ENCODE measurements at regions not wholly inside any gene's neighbourhood (a gene's known extent, or its start where the extent isn't known, plus 50 kb on each side); places are given as distances from the start of the nearest gene placed in this dataset.

GRCh38 chr13:79688741-79689140 lies 207.8 kb downstream of the NDFIP2 start:
- H4K20me1 ChIP-seq (ENCODE audit: control insufficient read depth, insufficient read depth, insufficient read length): no peaks in the 10 kb centered on the region
- H3K79me1 ChIP-seq (ENCODE audit: insufficient read depth, low read depth, low read length, poor library complexity, severe bottlenecking): no peaks in the 10 kb centered on the region
- H3K23ac ChIP-seq (ENCODE audit: insufficient read length, low read depth, low read length): no peak overlapping the region
- no peaks in the 10 kb centered on the region; a peak in 1 of 5 replicates for H3K9me3 Mint-ChIP-seq
- no peak for TF ChIP-seq CTCF (conservative IDR thresholded peaks at IDR 0.05)
- no peak overlapping the region for H2BK120ac ChIP-seq (ENCODE audit: low read depth, low read length, poor library complexity, severe bottlenecking)
- H2BK15ac ChIP-seq (ENCODE audit: low read depth, low read length): no peak overlapping the region
- no peaks in the 10 kb centered on the region for H3K27me3 ChIP-seq (ENCODE audit: insufficient read depth, low read length)
- H3K4me1 Mint-ChIP-seq: no peaks in the 10 kb centered on the region
- no peak overlapping the region for H4K5ac ChIP-seq (ENCODE audit: insufficient read length, low read depth, low read length)
- H2BK5ac ChIP-seq (ENCODE audit: insufficient read length, low read length): no peak overlapping the region
- no peak overlapping the region for H2AK5ac ChIP-seq (ENCODE audit: insufficient read length, low read length)
- H2AFZ ChIP-seq (ENCODE audit: low read length): no peak overlapping the region
- H3K79me2 ChIP-seq (ENCODE audit: insufficient read depth, low read length): no peaks in the 10 kb centered on the region
- no peak overlapping the region for H3K9ac ChIP-seq (ENCODE audit: extremely low read depth, insufficient read length, low read length)
- WGBS (ENCODE audit: extremely low coverage, insufficient read length, low lambda C conversion rate): no CpG with 5 or more reads among the region's 5 CpGs
- H3K18ac ChIP-seq (ENCODE audit: insufficient read length, low read depth, low read length): no peak overlapping the region
- DNase-seq: no peak
- H3K36me3 Mint-ChIP-seq (ENCODE audit: insufficient read depth in 1 of 3, low read depth in 3 of 3): no peaks in the 10 kb centered on the region
- no peak overlapping the region for H3T11ph ChIP-seq (ENCODE audit: low read length)
- H4K91ac ChIP-seq (ENCODE audit: insufficient read length, low read depth, low read length): no peak overlapping the region
- no peak overlapping the region for H2BK12ac ChIP-seq (ENCODE audit: insufficient read length, low read depth, low read length)
- H3K14ac ChIP-seq (ENCODE audit: insufficient read depth, low read length): no peak overlapping the region
- no peak overlapping the region for H3K4ac ChIP-seq (ENCODE audit: low read depth, low read length)
- no peak overlapping the region for H3K27ac ChIP-seq (ENCODE audit: insufficient read length, low read depth, low read length)
- no peaks in the 10 kb centered on the region for H3K4me1 ChIP-seq (ENCODE audit: insufficient read depth, low read length)
- no peak overlapping the region for H3K27ac Mint-ChIP-seq
- no peak overlapping the region for H4K8ac ChIP-seq (replicated peaks; ENCODE audit: insufficient read length, low read depth, low read length)
- no peak overlapping the region for H3K4me3 Mint-ChIP-seq
- no peaks in the 10 kb centered on the region for H3K9me3 ChIP-seq (ENCODE audit: control insufficient read depth, low read depth, low read length)
- H3K4me2 ChIP-seq (ENCODE audit: insufficient read depth, insufficient read length, low read length): no peak overlapping the region
- H3K56ac ChIP-seq (ENCODE audit: insufficient read length, low read depth, low read length): no peak overlapping the region
- no peaks in the 10 kb centered on the region for H3K27me3 Mint-ChIP-seq (ENCODE audit: low read depth)
- H3K23me2 ChIP-seq (ENCODE audit: insufficient read length, low read depth, low read length, poor library complexity, severe bottlenecking): no peaks in the 10 kb centered on the region
- no peak overlapping the region for H2BK20ac ChIP-seq (ENCODE audit: low read depth, low read length, poor library complexity, severe bottlenecking)
